Neuron (in vitro differentiated cells): ENCODE measurements at regions not wholly inside any gene's neighbourhood (a gene's known extent, or its start where the extent isn't known, plus 50 kb on each side); places are given as distances from the start of the nearest gene placed in this dataset.

ENCODE experiments used
- H2AFZ ChIP-seq: one replicate; pipeline ENCODE4 v1.6.1; 2013; ENCODE audit warnings: low read depth, mild to moderate bottlenecking, inconsistent platforms, low read length, moderate library complexity
- H3K27me3 ChIP-seq: one replicate; pipeline ENCODE4 v1.6.1; 2013; ENCODE audit warnings: low read length; ENCODE audit not compliant: insufficient read depth
- H3K36me3 ChIP-seq: one replicate; pipeline ENCODE4 v1.6.1; 2013; ENCODE audit warnings: low read length; ENCODE audit not compliant: insufficient read depth
- H3K4me1 ChIP-seq: one replicate; pipeline ENCODE4 v1.6.1; 2013; ENCODE audit warnings: low read length; ENCODE audit not compliant: insufficient read depth
- H3K4me3 ChIP-seq: 2 replicates; pipeline ENCODE4 v1.5.1; 2013; ENCODE audit warnings: mild to moderate bottlenecking, low read length, moderate library complexity
- H3K9me3 ChIP-seq: one replicate; pipeline ENCODE4 v1.6.1; 2013; ENCODE audit warnings: low read length

- no peaks in the 10 kb centered on the region for H3K4me1 ChIP-seq
Measured at GRCh38 chr14:38828183-38828827, 274.7 kb downstream of the SEC23A start.

GRCh38 chr14:38824706-38825105 is 278.3 kb downstream of the SEC23A start:
- Histone ChIP-seq H3K4me3 (no peak overlapping the region), H3K4me1 (no peaks in the 10 kb centered on the region), H3K36me3 (no peaks in the 10 kb centered on the region), H3K9me3 (no peaks in the 10 kb centered on the region), H2AFZ (no peak overlapping the region), H3K27me3 (peaks cover 2% of the 10 kb centered on the region)

More at GRCh38 chr14:38828183-38828827, 274.7 kb downstream of the SEC23A start:
- no peaks in the 10 kb centered on the region for H3K9me3 ChIP-seq
- H2AFZ ChIP-seq = no peak overlapping the region
- no peak overlapping the region for H3K4me3 ChIP-seq
- peaks cover 2% of the 10 kb centered on the region for H3K27me3 ChIP-seq
- H3K36me3 ChIP-seq = no peaks in the 10 kb centered on the region

- Histone ChIP-seq H3K36me3 (no peaks in the 10 kb centered on the region), H3K4me3 (no peak overlapping the region), H2AFZ (no peak overlapping the region), H3K9me3 (no peaks in the 10 kb centered on the region), H3K27me3 (no peaks in the 10 kb centered on the region), H3K4me1 (no peaks in the 10 kb centered on the region)
Measured at GRCh38 chr14:38818555-38818954, 284.5 kb downstream of the SEC23A start.

GRCh38 chr14:38808734-38809455 is 294.1 kb downstream of the SEC23A start:
- H3K4me3 ChIP-seq = no peak overlapping the region
- H3K36me3 ChIP-seq = no peaks in the 10 kb centered on the region
- no peaks in the 10 kb centered on the region for H3K9me3 ChIP-seq
- H3K27me3 ChIP-seq = no peaks in the 10 kb centered on the region
- no peaks in the 10 kb centered on the region for H3K4me1 ChIP-seq
- no peak overlapping the region for H2AFZ ChIP-seq

GRCh38 chr14:38799671-38800070 is 303.4 kb downstream of the SEC23A start:
- no peaks in the 10 kb centered on the region for H3K27me3 ChIP-seq
- no peaks in the 10 kb centered on the region for H3K36me3 ChIP-seq
- H2AFZ ChIP-seq = no peak overlapping the region
- no peaks in the 10 kb centered on the region for H3K9me3 ChIP-seq
- H3K4me3 ChIP-seq = no peak overlapping the region
- no peaks in the 10 kb centered on the region for H3K4me1 ChIP-seq

GRCh38 chr14:38794677-38795076 is 308.4 kb downstream of the SEC23A start:
- no peaks in the 10 kb centered on the region for H3K36me3 ChIP-seq
- no peaks in the 10 kb centered on the region for H3K27me3 ChIP-seq
- H3K9me3 ChIP-seq = no peaks in the 10 kb centered on the region
- H3K4me1 ChIP-seq = no peaks in the 10 kb centered on the region
- H2AFZ ChIP-seq = no peak overlapping the region
- H3K4me3 ChIP-seq = no peak overlapping the region

GRCh38 chr14:38791862-38792261 is 311.2 kb downstream of the SEC23A start:
- H3K27me3 ChIP-seq = no peaks in the 10 kb centered on the region
- no peaks in the 10 kb centered on the region for H3K9me3 ChIP-seq
- no peaks in the 10 kb centered on the region for H3K4me1 ChIP-seq
- no peak overlapping the region for H3K4me3 ChIP-seq
- H3K36me3 ChIP-seq = no peaks in the 10 kb centered on the region
- no peak overlapping the region for H2AFZ ChIP-seq

GRCh38 chr14:38790916-38791315 is 312.1 kb downstream of the SEC23A start:
- Histone ChIP-seq H3K27me3 (no peaks in the 10 kb centered on the region), H3K4me1 (no peaks in the 10 kb centered on the region), H3K36me3 (no peaks in the 10 kb centered on the region), H2AFZ (no peak overlapping the region), H3K9me3 (no peaks in the 10 kb centered on the region), H3K4me3 (no peak overlapping the region)

- Histone ChIP-seq H3K36me3 (no peaks in the 10 kb centered on the region), H3K27me3 (no peaks in the 10 kb centered on the region), H3K9me3 (no peaks in the 10 kb centered on the region), H3K4me1 (no peaks in the 10 kb centered on the region), H3K4me3 (no peak overlapping the region), H2AFZ (no peak overlapping the region)
Measured at GRCh38 chr14:38789805-38790204, 313.2 kb downstream of the SEC23A start.

- no peak overlapping the region for H3K4me3 ChIP-seq
- H3K4me1 ChIP-seq = no peaks in the 10 kb centered on the region
- no peaks in the 10 kb centered on the region for H3K9me3 ChIP-seq
- no peak overlapping the region for H2AFZ ChIP-seq
- H3K27me3 ChIP-seq = no peaks in the 10 kb centered on the region
- no peaks in the 10 kb centered on the region for H3K36me3 ChIP-seq
Measured at GRCh38 chr14:38788060-38788459, 315.0 kb downstream of the SEC23A start.

GRCh38 chr14:38786921-38787320 is 316.1 kb downstream of the SEC23A start:
- Histone ChIP-seq H3K4me3 (no peak overlapping the region), H2AFZ (no peak overlapping the region), H3K9me3 (no peaks in the 10 kb centered on the region), H3K36me3 (no peaks in the 10 kb centered on the region), H3K4me1 (no peaks in the 10 kb centered on the region), H3K27me3 (no peaks in the 10 kb centered on the region)

GRCh38 chr14:38777401-38777800 is 325.6 kb downstream of the SEC23A start:
- H3K4me3 ChIP-seq = no peak overlapping the region
- no peaks in the 10 kb centered on the region for H3K9me3 ChIP-seq
- no peak overlapping the region for H2AFZ ChIP-seq
- H3K27me3 ChIP-seq = no peaks in the 10 kb centered on the region
- H3K36me3 ChIP-seq = no peaks in the 10 kb centered on the region
- no peaks in the 10 kb centered on the region for H3K4me1 ChIP-seq

- Histone ChIP-seq H3K27me3 (no peaks in the 10 kb centered on the region), H3K36me3 (no peaks in the 10 kb centered on the region), H3K4me1 (no peaks in the 10 kb centered on the region), H3K4me3 (no peak overlapping the region), H3K9me3 (no peaks in the 10 kb centered on the region), H2AFZ (no peak overlapping the region)
Measured at GRCh38 chr14:38775986-38776385, 327.0 kb downstream of the SEC23A start.

GRCh38 chr14:38774162-38774561 is 328.9 kb downstream of the SEC23A start:
- no peaks in the 10 kb centered on the region for H3K4me1 ChIP-seq
- H3K4me3 ChIP-seq = no peak overlapping the region
- no peaks in the 10 kb centered on the region for H3K9me3 ChIP-seq
- H2AFZ ChIP-seq = no peak overlapping the region
- no peaks in the 10 kb centered on the region for H3K36me3 ChIP-seq
- H3K27me3 ChIP-seq = no peaks in the 10 kb centered on the region
